SKM-1 (cell line): ENCODE measurements at regions not wholly inside any gene's neighbourhood (a gene's known extent, or its start where the extent isn't known, plus 50 kb on each side); places are given as distances from the start of the nearest gene placed in this dataset.

Source experiments
- DNase-seq: peaks from one replicate; lab custom pipeline; 2025; ENCODE audit not compliant: unreplicated experiment; lab: John Stamatoyannopoulos, UW

GRCh38 chr3:30114918-30115317, 491.5 kb upstream of the TGFBR2 start:
- DNase-seq = no peak

GRCh38 chr3:30122359-30122758, 484.0 kb upstream of the TGFBR2 start:
- no peak for DNase-seq

GRCh38 chr3:30123224-30123623, 483.2 kb upstream of the TGFBR2 start:
- no peak for DNase-seq

- no peak for DNase-seq
Observed at GRCh38 chr3:30123755-30124154, 482.6 kb upstream of the TGFBR2 start.

- no peak for DNase-seq
Observed at GRCh38 chr3:30124435-30125370, 481.7 kb upstream of the TGFBR2 start.

GRCh38 chr3:30129765-30130164, 476.6 kb upstream of the TGFBR2 start:
- no peak for DNase-seq

GRCh38 chr3:30130391-30130790, 476.0 kb upstream of the TGFBR2 start:
- DNase-seq = no peak

GRCh38 chr3:30131191-30131590, 475.2 kb upstream of the TGFBR2 start:
- DNase-seq = no peak

- no peak for DNase-seq
Observed at GRCh38 chr3:30135190-30135589, 471.2 kb upstream of the TGFBR2 start.

GRCh38 chr3:30139283-30139682, 467.1 kb upstream of the TGFBR2 start:
- DNase-seq = no peak

- no peak for DNase-seq
Observed at GRCh38 chr3:30140356-30141075, 465.9 kb upstream of the TGFBR2 start.

- DNase-seq = no peak
Observed at GRCh38 chr3:30141178-30141581, 465.2 kb upstream of the TGFBR2 start.

GRCh38 chr3:30141927-30142326, 464.5 kb upstream of the TGFBR2 start:
- DNase-seq = no peak

- DNase-seq = no peak
Observed at GRCh38 chr3:30142946-30143345, 463.5 kb upstream of the TGFBR2 start.

GRCh38 chr3:30145281-30145680, 461.1 kb upstream of the TGFBR2 start:
- DNase-seq = no peak

GRCh38 chr3:30146978-30147377, 459.4 kb upstream of the TGFBR2 start:
- DNase-seq = no peak

- DNase-seq = no peak
Observed at GRCh38 chr3:30154853-30155252, 451.5 kb upstream of the TGFBR2 start.

- no peak for DNase-seq
Observed at GRCh38 chr3:30155755-30156154, 450.6 kb upstream of the TGFBR2 start.

GRCh38 chr3:30156586-30157498, 449.6 kb upstream of the TGFBR2 start:
- DNase-seq = no peak

- DNase-seq = no peak
Observed at GRCh38 chr3:30161375-30161774, 445.0 kb upstream of the TGFBR2 start.

GRCh38 chr3:30162579-30162978, 443.8 kb upstream of the TGFBR2 start:
- no peak for DNase-seq
